ENCODE measurements at regions not wholly inside any gene's neighbourhood (a gene's known extent, or its start where the extent isn't known, plus 50 kb on each side); places are given as distances from the start of the nearest gene placed in this dataset.
A peak's percentile ranks its signal among the peaks of the same experiment; 100 is the strongest.
"Not testable (repeated sequence)": the region's sequence is repeated elsewhere in the genome, so short reads cannot be mapped to it uniquely, and the experiment has no call there.

DNA sequence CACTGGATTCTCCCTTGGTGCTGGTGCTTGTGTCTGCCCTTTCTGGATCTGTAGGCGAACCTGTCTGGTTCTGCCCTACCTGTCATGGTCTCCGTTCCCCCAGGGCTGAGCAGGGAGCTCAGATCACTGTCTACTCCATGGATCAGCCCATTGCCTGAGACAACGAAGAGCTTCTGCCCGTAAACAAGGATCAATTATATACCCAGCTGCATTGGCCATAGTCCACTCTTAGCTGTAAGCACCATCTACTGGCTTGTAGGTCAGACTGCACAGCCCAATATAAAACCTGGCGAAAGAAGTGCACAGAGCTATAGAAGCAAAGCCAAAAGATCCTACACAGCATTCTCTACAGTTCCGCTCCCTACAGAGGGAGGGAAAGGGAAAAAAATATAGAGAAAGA, 181.5 kb upstream of the RPS23 start:
- H3K4me1 Mint-ChIP-seq, result no peaks in the 10 kb centered on the region
- Histone ChIP-seq H3K27me3 (ENCODE audit: insufficient read depth, low read length, poor library complexity, severe bottlenecking) (no peaks in the 10 kb centered on the region), H3K9me3 (ENCODE audit: low read length) (no peaks in the 10 kb centered on the region), H3K4me3 (ENCODE audit: low read length) (no peak overlapping the region), H3K4me1 (ENCODE audit: insufficient read depth, low read length) (no peaks in the 10 kb centered on the region), H3K27ac (ENCODE audit: low read depth, low read length) (no peak overlapping the region), H3K36me3 (ENCODE audit: insufficient read depth, low read length) (no peaks in the 10 kb centered on the region)
- ChIA-PET POLR2A (no interaction called here), CTCF (no interaction called here)
- H3K4me3 Mint-ChIP-seq, result no peak overlapping the region
- no peak for DNase-seq
- peaks cover 0 to 12% (median 7%) of the 10 kb centered on the region in 5 donors for H3K9me3 Mint-ChIP-seq
- peaks cover 0 to 7% (median 0%) of the 10 kb centered on the region in 3 donors for H3K36me3 Mint-ChIP-seq
- no peak overlapping the region for H3K27ac Mint-ChIP-seq
- peaks cover 2 to 14% of the 10 kb centered on the region in 2 donors for H3K27me3 Mint-ChIP-seq

DNA sequence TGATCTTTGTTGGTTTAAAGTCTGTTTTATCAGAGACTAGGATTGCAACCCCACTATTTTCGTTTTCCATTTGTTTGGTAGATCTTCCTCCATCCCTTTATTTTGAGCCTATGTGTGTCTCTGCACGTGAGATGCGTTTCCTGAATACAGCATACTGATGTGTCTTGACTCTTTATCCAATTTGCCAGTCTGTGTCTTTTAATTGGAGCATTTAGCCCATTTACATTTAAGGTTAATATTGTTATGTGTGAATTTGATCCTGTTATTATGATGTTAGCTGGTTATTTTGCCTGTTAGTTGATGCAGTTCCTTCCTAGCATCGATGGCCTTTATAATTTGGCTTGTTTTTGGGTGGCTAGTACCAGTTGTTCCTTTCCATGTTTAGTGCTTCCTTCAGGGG, 177.2 kb upstream of the RPS23 start:
- CTCF ChIA-PET; H3K4me1 ChIP-seq (ENCODE audit: insufficient read depth, low read length); H3K4me3 Mint-ChIP-seq; H3K9me3 ChIP-seq (ENCODE audit: low read length); DNase-seq; H3K4me3 ChIP-seq (ENCODE audit: low read length); H3K36me3 Mint-ChIP-seq; H3K27me3 ChIP-seq (ENCODE audit: insufficient read depth, low read length, poor library complexity, severe bottlenecking); POLR2A ChIA-PET; H3K27ac ChIP-seq (ENCODE audit: low read depth, low read length); H3K4me1 Mint-ChIP-seq; H3K27ac Mint-ChIP-seq; H3K36me3 ChIP-seq (ENCODE audit: insufficient read depth, low read length): not testable (repeated sequence)
- H3K9me3 Mint-ChIP-seq, result peaks cover 0 to 23% (median 7%) of the 10 kb centered on the region in 5 donors
- H3K27me3 Mint-ChIP-seq, result peaks cover 2 to 14% of the 10 kb centered on the region in 2 donors

DNA sequence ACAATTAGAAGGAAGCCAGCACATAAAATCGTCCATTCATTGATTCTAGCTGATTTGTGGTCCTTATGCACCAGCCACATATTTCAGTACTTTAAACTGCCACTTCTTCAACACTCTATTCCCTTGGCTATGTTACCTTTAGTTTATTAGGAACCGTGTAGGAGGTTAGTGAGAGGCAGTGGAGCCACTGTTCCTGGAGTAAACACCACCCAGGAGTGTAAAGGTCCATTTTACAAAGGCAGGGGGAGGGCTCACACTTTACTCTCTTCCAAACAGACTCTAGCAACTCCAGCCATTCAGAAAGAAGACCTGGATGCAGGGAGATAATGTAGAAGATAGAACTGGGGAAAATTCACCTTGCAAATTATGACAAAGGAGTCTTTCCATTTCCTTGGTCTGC, 170.2 kb upstream of the RPS23 start:
- ChIA-PET POLR2A (interaction anchor here (0.6 kb wide), 1 partner anchor 180 kb away, joined by 4 read pairs; no protein-coding TSS in a partner anchor), CTCF (no interaction called here)
- Mint-ChIP-seq H3K9me3 (peaks cover 0 to 13% (median 3%) of the 10 kb centered on the region in 5 donors), H3K4me3 (no peak overlapping the region), H3K27ac (no peak overlapping the region), H3K27me3 (peaks cover 1 to 13% of the 10 kb centered on the region in 2 donors), H3K4me1 (no peaks in the 10 kb centered on the region), H3K36me3 (no peaks in the 10 kb centered on the region)
- H3K9me3 ChIP-seq (ENCODE audit: low read length), result no peaks in the 10 kb centered on the region
- DNase-seq, result no peak
- no peaks in the 10 kb centered on the region for H3K4me1 ChIP-seq (ENCODE audit: insufficient read depth, low read length)
- H3K36me3 ChIP-seq (ENCODE audit: insufficient read depth, low read length), result no peaks in the 10 kb centered on the region
- no peaks in the 10 kb centered on the region for H3K27me3 ChIP-seq (ENCODE audit: insufficient read depth, low read length, poor library complexity, severe bottlenecking)
- no peak overlapping the region for H3K27ac ChIP-seq (ENCODE audit: low read depth, low read length)
- no peak overlapping the region for H3K4me3 ChIP-seq (ENCODE audit: low read length)

DNA sequence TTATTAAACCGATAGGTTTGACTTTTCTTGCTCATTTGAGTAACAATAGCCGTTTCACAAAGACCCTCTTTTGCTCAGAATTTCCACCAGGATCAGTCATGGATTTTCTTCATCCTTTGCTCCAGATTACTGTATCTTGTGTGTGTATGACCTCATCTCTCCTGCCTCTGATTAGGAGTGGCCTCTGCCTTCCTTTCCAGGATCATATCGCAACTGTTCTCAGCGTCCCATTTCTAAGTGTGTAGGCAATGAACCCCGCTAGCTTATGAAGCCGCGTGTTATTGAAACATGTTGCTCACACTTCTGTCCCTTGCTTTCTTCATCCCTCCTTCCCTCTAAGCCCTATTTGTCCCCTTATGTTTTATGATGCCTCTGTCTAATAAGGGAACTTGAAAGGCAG, 169.8 kb upstream of the RPS23 start:
- no peaks in the 10 kb centered on the region for H3K36me3 Mint-ChIP-seq
- H3K4me3 Mint-ChIP-seq, result no peak overlapping the region
- CTCF ChIA-PET, result no interaction called here
- Histone ChIP-seq H3K36me3 (ENCODE audit: insufficient read depth, low read length) (no peaks in the 10 kb centered on the region), H3K4me3 (ENCODE audit: low read length) (no peak overlapping the region), H3K9me3 (ENCODE audit: low read length) (no peaks in the 10 kb centered on the region), H3K27ac (ENCODE audit: low read depth, low read length) (no peak overlapping the region), H3K27me3 (ENCODE audit: insufficient read depth, low read length, poor library complexity, severe bottlenecking) (no peaks in the 10 kb centered on the region), H3K4me1 (ENCODE audit: insufficient read depth, low read length) (no peaks in the 10 kb centered on the region)
- no peaks in the 10 kb centered on the region for H3K4me1 Mint-ChIP-seq
- DNase-seq, result no peak
- no peak overlapping the region for H3K27ac Mint-ChIP-seq
- POLR2A ChIA-PET, result no interaction called here
- H3K27me3 Mint-ChIP-seq, result peaks cover 1 to 13% of the 10 kb centered on the region in 2 donors
- peaks cover 0 to 13% (median 2%) of the 10 kb centered on the region in 5 donors for H3K9me3 Mint-ChIP-seq

DNA sequence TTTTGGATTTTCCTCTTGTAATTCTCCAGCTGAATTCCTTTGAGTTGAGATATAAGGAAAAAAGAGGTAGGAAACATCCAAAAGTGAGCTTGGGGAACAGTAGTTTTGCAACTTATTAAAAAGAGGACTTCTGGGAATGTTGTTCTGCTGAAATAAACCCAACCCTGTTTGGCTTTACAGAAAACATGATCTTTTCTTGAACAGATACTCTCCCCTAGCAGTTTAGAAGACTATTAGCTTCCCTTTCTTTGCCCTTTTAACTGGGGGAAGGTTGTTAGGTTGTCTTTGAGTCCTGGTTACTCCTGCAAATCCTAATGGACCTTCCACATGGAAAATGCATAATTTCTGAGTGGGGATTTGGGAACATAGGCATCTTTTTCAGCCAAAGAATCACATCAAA, 168.7 kb upstream of the RPS23 start:
- no peaks in the 10 kb centered on the region for H3K36me3 Mint-ChIP-seq
- DNase-seq, result no peak
- Histone ChIP-seq H3K9me3 (ENCODE audit: low read length) (no peaks in the 10 kb centered on the region), H3K36me3 (ENCODE audit: insufficient read depth, low read length) (no peaks in the 10 kb centered on the region), H3K4me1 (ENCODE audit: insufficient read depth, low read length) (no peaks in the 10 kb centered on the region), H3K4me3 (ENCODE audit: low read length) (no peak overlapping the region), H3K27ac (ENCODE audit: low read depth, low read length) (no peak overlapping the region), H3K27me3 (ENCODE audit: insufficient read depth, low read length, poor library complexity, severe bottlenecking) (no peaks in the 10 kb centered on the region)
- CTCF ChIA-PET, result interaction anchor here (0.6 kb wide), 1 partner anchor 1024 kb away, joined by 3 read pairs; no protein-coding TSS in a partner anchor
- POLR2A ChIA-PET, result no interaction called here
- H3K27ac Mint-ChIP-seq, result no peak overlapping the region
- no peaks in the 10 kb centered on the region for H3K4me1 Mint-ChIP-seq
- H3K27me3 Mint-ChIP-seq, result peaks cover 1 to 13% of the 10 kb centered on the region in 2 donors
- H3K9me3 Mint-ChIP-seq, result peaks cover 0 to 2% (median 0%) of the 10 kb centered on the region in 5 donors
- no peak overlapping the region for H3K4me3 Mint-ChIP-seq

DNA sequence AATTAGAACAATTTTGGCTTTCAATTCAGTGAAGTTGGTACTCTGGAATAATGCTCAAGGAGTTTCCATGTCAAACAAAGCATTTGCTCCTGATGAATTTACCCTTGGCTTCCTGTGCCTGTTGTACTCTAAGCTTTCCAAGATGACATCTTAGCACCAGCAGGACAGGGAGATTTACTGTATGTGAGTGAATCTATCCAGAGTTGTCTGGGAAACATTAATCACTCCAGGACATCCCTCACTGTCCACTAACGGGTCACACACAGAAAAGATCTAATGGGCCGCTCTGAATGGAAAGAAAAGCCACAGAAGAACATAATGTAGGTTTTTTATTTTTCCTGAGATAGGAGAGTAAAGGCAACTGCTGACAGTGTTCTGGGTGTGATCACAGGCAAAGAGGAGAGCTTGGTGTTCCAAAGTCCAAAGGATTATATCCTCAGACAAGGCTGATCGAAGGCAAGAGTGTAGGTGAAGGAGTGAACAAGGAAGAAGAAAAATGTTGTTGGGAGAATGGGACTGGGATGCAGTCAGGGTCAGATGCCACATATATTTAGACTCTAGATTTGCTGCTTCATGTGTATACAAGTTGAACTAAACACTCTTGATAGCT, 167.7 kb upstream of the RPS23 start:
- Mint-ChIP-seq H3K27me3 (peaks cover 1 to 13% of the 10 kb centered on the region in 2 donors), H3K36me3 (no peaks in the 10 kb centered on the region), H3K9me3 (no peaks in the 10 kb centered on the region), H3K27ac (no peak overlapping the region), H3K4me3 (no peak overlapping the region), H3K4me1 (no peaks in the 10 kb centered on the region)
- Histone ChIP-seq H3K4me3 (ENCODE audit: low read length) (no peak overlapping the region), H3K4me1 (ENCODE audit: insufficient read depth, low read length) (no peaks in the 10 kb centered on the region), H3K27ac (ENCODE audit: low read depth, low read length) (no peak overlapping the region), H3K9me3 (ENCODE audit: low read length) (no peaks in the 10 kb centered on the region), H3K27me3 (ENCODE audit: insufficient read depth, low read length, poor library complexity, severe bottlenecking) (no peaks in the 10 kb centered on the region), H3K36me3 (ENCODE audit: insufficient read depth, low read length) (no peaks in the 10 kb centered on the region)
- CTCF ChIA-PET, result no interaction called here
- DNase-seq, result no peak
- POLR2A ChIA-PET, result no interaction called here

DNA sequence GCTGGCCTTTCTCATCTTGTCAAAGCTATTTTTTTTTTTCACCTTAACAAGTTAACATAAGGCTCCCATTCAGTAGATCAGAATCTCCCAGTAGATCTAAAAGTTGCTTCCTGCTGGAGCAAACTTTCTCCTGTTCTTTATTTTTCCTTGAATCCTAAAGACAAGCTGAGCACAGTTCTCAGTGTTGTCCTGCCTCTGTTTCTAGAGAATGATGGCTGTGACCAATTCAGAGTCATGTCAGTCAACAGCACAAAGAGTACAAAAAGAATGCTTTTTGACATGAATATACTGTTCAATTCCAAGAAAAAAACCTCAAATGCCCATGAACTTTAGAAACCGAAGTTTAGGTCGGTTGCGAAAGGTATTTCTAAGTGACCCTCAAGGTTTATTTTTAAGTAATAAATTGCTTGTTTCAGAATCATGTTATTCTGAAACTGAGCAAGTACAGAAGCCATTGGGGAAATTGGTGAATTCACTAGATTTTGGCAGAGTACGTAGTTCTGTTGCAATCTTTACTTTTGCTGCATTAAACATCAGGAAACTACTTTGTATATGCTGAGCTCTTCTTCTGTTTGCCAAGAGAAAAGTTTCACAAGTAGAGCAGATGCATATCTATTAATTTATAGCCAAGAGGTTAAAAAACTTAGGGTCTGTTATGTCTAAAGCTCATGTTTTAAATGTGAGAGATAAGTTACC, 161.7 kb upstream of the RPS23 start:
- H3K27me3 Mint-ChIP-seq, result peaks cover 0 to 11% of the 10 kb centered on the region in 2 donors
- POLR2A ChIA-PET, result no interaction called here
- CTCF ChIA-PET, result no interaction called here

DNA sequence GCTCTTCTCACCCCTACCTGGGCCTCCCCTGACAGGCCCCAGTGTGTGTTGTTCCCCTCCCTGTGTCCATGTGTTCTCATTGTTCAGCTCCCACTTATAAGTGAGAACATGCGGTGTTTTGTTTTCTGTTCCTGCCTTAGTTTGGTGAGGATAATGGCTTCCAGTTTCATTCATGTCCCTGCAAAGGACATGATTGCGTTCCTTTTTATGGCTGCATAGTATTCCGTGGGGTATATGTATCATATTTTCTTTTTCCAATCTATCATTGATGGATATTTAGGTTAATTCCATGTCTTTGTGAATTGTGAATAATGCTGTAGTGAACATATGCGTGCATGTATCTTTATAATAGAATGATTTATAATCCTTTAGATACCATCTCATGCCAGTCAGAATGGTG, 159.4 kb upstream of the RPS23 start:
- H3K27me3 ChIP-seq (ENCODE audit: insufficient read depth, low read length, poor library complexity, severe bottlenecking); DNase-seq; H3K9me3 Mint-ChIP-seq; H3K27ac Mint-ChIP-seq; H3K36me3 Mint-ChIP-seq; H3K4me3 ChIP-seq (ENCODE audit: low read length); H3K9me3 ChIP-seq (ENCODE audit: low read length); POLR2A ChIA-PET; H3K27me3 Mint-ChIP-seq; H3K36me3 ChIP-seq (ENCODE audit: insufficient read depth, low read length); H3K27ac ChIP-seq (ENCODE audit: low read depth, low read length); H3K4me1 ChIP-seq (ENCODE audit: insufficient read depth, low read length); H3K4me1 Mint-ChIP-seq; CTCF ChIA-PET: not testable (repeated sequence)
- peak overlapping the region in 1 of 7 donors; percentile 3 for H3K4me3 Mint-ChIP-seq

More for the DNA sequence above, 161.7 kb upstream of the RPS23 start:
- Mint-ChIP-seq H3K27ac (no peak overlapping the region), H3K4me3 (no peak overlapping the region), H3K36me3 (peaks cover 0 to 9% (median 0%) of the 10 kb centered on the region in 3 donors), H3K9me3 (peaks cover 0 to 5% (median 0%) of the 10 kb centered on the region in 5 donors), H3K4me1 (no peaks in the 10 kb centered on the region)
- Histone ChIP-seq H3K4me3 (ENCODE audit: low read length) (no peak overlapping the region), H3K36me3 (ENCODE audit: insufficient read depth, low read length) (no peaks in the 10 kb centered on the region), H3K27me3 (ENCODE audit: insufficient read depth, low read length, poor library complexity, severe bottlenecking) (no peaks in the 10 kb centered on the region), H3K9me3 (ENCODE audit: low read length) (no peaks in the 10 kb centered on the region), H3K27ac (ENCODE audit: low read depth, low read length) (no peak overlapping the region), H3K4me1 (ENCODE audit: insufficient read depth, low read length) (no peaks in the 10 kb centered on the region)
- no peak for DNase-seq

Data from CD8-positive, alpha-beta memory T cell (primary cell).